ENCODE measurements at regions not wholly inside any gene's neighbourhood (a gene's known extent, or its start where the extent isn't known, plus 50 kb on each side); places are given as distances from the start of the nearest gene placed in this dataset.

- intact Hi-C loops (cut with DNase I): no loop called here
Observed at GRCh38 chr5:17425385-17426070, 72.5 kb upstream of the TAF11L2 start.

GRCh38 chr5:17426104-17426749, 71.8 kb upstream of the TAF11L2 start:
- intact Hi-C loops (cut with DNase I): no loop called here
- no peak for DNase-seq

More at GRCh38 chr5:17425385-17426070, 72.5 kb upstream of the TAF11L2 start:
- DNase-seq: no peak

- intact Hi-C loops (cut with DNase I): no loop called here
- peak in 39 of 42 donors; percentile 9 to 91 (median 60) for DNase-seq
Observed at GRCh38 chr5:17428176-17428800, 69.7 kb upstream of the TAF11L2 start.

- no peak for DNase-seq
- intact Hi-C loops (cut with DNase I): no loop called here
Observed at GRCh38 chr5:17429353-17429752, 68.7 kb upstream of the TAF11L2 start.

GRCh38 chr5:17430241-17430640, 67.8 kb upstream of the TAF11L2 start:
- no peak for DNase-seq
- intact Hi-C loops (cut with DNase I): no loop called here

GRCh38 chr5:17431272-17432050, 66.6 kb upstream of the TAF11L2 start:
- intact Hi-C loops (cut with DNase I): no loop called here
- no peak for DNase-seq

GRCh38 chr5:17432569-17432968, 65.5 kb upstream of the TAF11L2 start:
- intact Hi-C loops (cut with DNase I): no loop called here
- no peak for DNase-seq

GRCh38 chr5:17433406-17433805, 64.6 kb upstream of the TAF11L2 start:
- intact Hi-C loops (cut with DNase I): no loop called here
- DNase-seq: peak in 8 of 42 donors; percentile 4 to 66 (median 14)

GRCh38 chr5:17434982-17435381, 63.0 kb upstream of the TAF11L2 start:
- DNase-seq: no peak
- intact Hi-C loops (cut with DNase I): no loop called here

- DNase-seq: no peak
- intact Hi-C loops (cut with DNase I): no loop called here
Observed at GRCh38 chr5:17436350-17436749, 61.7 kb upstream of the TAF11L2 start.

GRCh38 chr5:17436761-17437221, 61.2 kb upstream of the TAF11L2 start:
- no peak for DNase-seq
- intact Hi-C loops (cut with DNase I): no loop called here

GRCh38 chr5:17438027-17438426, 60.0 kb upstream of the TAF11L2 start:
- DNase-seq: no peak
- intact Hi-C loops (cut with DNase I): no loop called here

GRCh38 chr5:17439956-17440355, 58.1 kb upstream of the TAF11L2 start:
- intact Hi-C loops (cut with DNase I): no loop called here
- DNase-seq: no peak

GRCh38 chr5:17440766-17441165, 57.3 kb upstream of the TAF11L2 start:
- intact Hi-C loops (cut with DNase I): no loop called here
- no peak for DNase-seq

GRCh38 chr5:17441351-17441750, 56.7 kb upstream of the TAF11L2 start:
- intact Hi-C loops (cut with DNase I): no loop called here
- no peak for DNase-seq

GRCh38 chr5:17443333-17444130, 54.5 kb upstream of the TAF11L2 start:
- intact Hi-C loops (cut with DNase I): no loop called here
- DNase-seq: no peak

- DNase-seq: no peak
- intact Hi-C loops (cut with DNase I): no loop called here
Observed at GRCh38 chr5:17444496-17444895, 53.5 kb upstream of the TAF11L2 start.

GRCh38 chr5:17445185-17445584, 52.8 kb upstream of the TAF11L2 start:
- DNase-seq: no peak
- intact Hi-C loops (cut with DNase I): no loop called here

Data from head of caudate nucleus (tissue), 42 donors.